ENCODE measurements at regions not wholly inside any gene's neighbourhood (a gene's known extent, or its start where the extent isn't known, plus 50 kb on each side); places are given as distances from the start of the nearest gene placed in this dataset.

- no peak for TF ChIP-seq POLR2A (IDR thresholded peaks at IDR 0.05)
- TF ChIP-seq CTCF (IDR thresholded peaks at IDR 0.05) = no peak
Observed at GRCh38 chr18:2354292-2354691, 217.0 kb downstream of the METTL4 start.

Measured in breast epithelium (tissue), 3 donors.